SK-N-SH (cell line): ENCODE measurements at regions not wholly inside any gene's neighbourhood (a gene's known extent, or its start where the extent isn't known, plus 50 kb on each side); places are given as distances from the start of the nearest gene placed in this dataset.

ENCODE experiments used
- CTCF ChIA-PET: fragments of 300-600, 350-600 bp; formaldehyde crosslinking; extraction: SDS; loops from one replicate; lab custom pipeline; 2021; lab: Yijun Ruan, JAX
- POLR2A ChIA-PET: fragments of 350-600 bp; sonication (Branson Sonifier 250); formaldehyde crosslinking; extraction: SDS; loops from one replicate; lab custom pipeline; 2020; ENCODE audit warnings: antibody characterized with exemption, inconsistent platforms; lab: Yijun Ruan, JAX
- DNase-seq: peaks from one replicate; pipeline ENCODE4 v3.0.0; 2012
- H2AFZ ChIP-seq: fragments of 200-600 bp; sonication (generic); 2 replicates; pipeline ENCODE4 v1.8.1; 2016; ENCODE audit warnings: antibody characterized with exemption, mild to moderate bottlenecking, low read depth
- H3F3A ChIP-seq: fragments of 200-600 bp; sonication (generic); replicated peaks from 2 replicates; pipeline ENCODE3; 2016; ENCODE audit warnings: antibody characterized with exemption, mild to moderate bottlenecking; ENCODE audit not compliant: insufficient read depth
- H3K27ac ChIP-seq, 2 experiments: fragments of 200-500 bp in 1 of 2; fragments of 200-600 bp in 1 of 2; sonication (Bioruptor generic) in 1 of 2; sonication (generic), shearing (Covaris generic) in 1 of 2; 2 replicates each; pipeline versions ENCODE4 v1.5.1 to v1.6.1; 2014 to 2016; ENCODE audit warnings: low read depth in 2 of 2, inconsistent platforms in 1 of 2, low read length in 1 of 2, mild to moderate bottlenecking in 1 of 2, mixed read lengths in 1 of 2
- H3K27me3 ChIP-seq: fragments of 200-600 bp; sonication (generic), shearing (Covaris generic); 2 replicates; pipeline ENCODE4 v1.6.1; 2016; ENCODE audit warnings: mixed run types; ENCODE audit not compliant: insufficient read depth
- H3K36me3 ChIP-seq, 2 experiments: fragments of 200-500 bp in 1 of 2; fragments of 200-600 bp in 1 of 2; sonication (Bioruptor generic) in 1 of 2; sonication (generic) in 1 of 2; replicated peaks in 1 of 2; 2 replicates each; pipeline versions ENCODE3 to v1.5.1; 2014 to 2016; ENCODE audit warnings: low read length in 1 of 2, mild to moderate bottlenecking in 1 of 2; ENCODE audit not compliant: insufficient read depth in 2 of 2, control insufficient read depth in 1 of 2
- H3K4me1 ChIP-seq, 2 experiments: fragments of 200-500 bp in 1 of 2; fragments of 200-600 bp in 1 of 2; sonication (Bioruptor generic) in 1 of 2; sonication (generic), shearing (Covaris generic) in 1 of 2; 2 replicates each; pipeline versions ENCODE4 v1.5.1 to v1.6.1; 2014 to 2016; ENCODE audit warnings: low read depth in 1 of 2, low read length in 1 of 2, mixed run types in 1 of 2; ENCODE audit not compliant: insufficient read depth in 2 of 2, control insufficient read depth in 1 of 2
- H3K4me2 ChIP-seq: fragments of 200-600 bp; sonication (generic), shearing (Covaris generic); 2 replicates; pipeline ENCODE4 v1.6.1; 2017; ENCODE audit warnings: mixed run types
- H3K4me3 ChIP-seq, 2 experiments: fragments of 200-500 bp in 1 of 2; fragments of 200-600 bp in 1 of 2; sonication (Bioruptor generic) in 1 of 2; sonication (generic), shearing (Covaris generic) in 1 of 2; 2 replicates each; pipeline versions ENCODE4 v1.5.1 to v1.8.1; 2014 to 2016; ENCODE audit warnings: low read depth in 2 of 2, inconsistent platforms in 1 of 2, low read length in 1 of 2, mild to moderate bottlenecking in 1 of 2, mixed read lengths in 1 of 2, moderate library complexity in 1 of 2
- H3K79me2 ChIP-seq: fragments of 200-600 bp; sonication (generic); 2 replicates; pipeline ENCODE4 v1.8.1; 2017; ENCODE audit warnings: mild to moderate bottlenecking; ENCODE audit not compliant: insufficient read depth
- H3K9ac ChIP-seq: fragments of 200-600 bp; sonication (generic); 2 replicates; pipeline ENCODE4 v1.6.1; 2017; ENCODE audit warnings: mixed run types
- H3K9me2 ChIP-seq: fragments of 200-600 bp; sonication (generic); 2 replicates; pipeline ENCODE4 v1.6.1; 2017; ENCODE audit warnings: mixed run types
- H3K9me3 ChIP-seq: fragments of 200-600 bp; sonication (generic); 2 replicates; pipeline ENCODE4 v1.6.1; 2017; ENCODE audit warnings: mixed run types, mild to moderate bottlenecking, moderate library complexity
- H4K20me1 ChIP-seq: fragments of 200-600 bp; sonication (generic); 2 replicates; pipeline ENCODE4 v1.6.1; 2017; ENCODE audit warnings: mild to moderate bottlenecking, mixed run types; ENCODE audit not compliant: insufficient read depth
- CHD2 ChIP-seq: fragments of 150-350 bp; IDR thresholded peaks from 2 replicates; pipeline ENCODE4 v1.6.1; 2018; ENCODE audit warnings: low read length; ENCODE audit not compliant: partially characterized antibody
- EP300 ChIP-seq, 2 experiments: IDR thresholded peaks; 2 replicates each; pipeline versions ENCODE4 v1.4.0 to v1.6.1; 2012; ENCODE audit warnings: borderline replicate concordance in 1 of 2, low read depth in 1 of 2, low read length in 1 of 2
- EZH2phosphoT487 ChIP-seq: fragments of 200-600 bp; sonication (generic); IDR thresholded peaks from 2 replicates; pipeline ENCODE4 v1.6.1; 2017; ENCODE audit warnings: low read depth, mixed run types, mild to moderate bottlenecking, antibody characterized with exemption, moderate library complexity, borderline replicate concordance
- FOXJ3 ChIP-seq: sonication (generic); formaldehyde crosslinking; IDR thresholded peaks from 2 replicates; pipeline ENCODE4 v1.5.1; 2020; ENCODE audit warnings: mild to moderate bottlenecking, missing genetic modification reagents
- FOXM1 ChIP-seq: IDR thresholded peaks from 2 replicates; pipeline ENCODE4 v1.4.0; 2012; ENCODE audit warnings: low read depth, mild to moderate bottlenecking
- JUND ChIP-seq: IDR thresholded peaks from 2 replicates; pipeline ENCODE4 v1.4.0; 2012
- MXI1 ChIP-seq: IDR thresholded peaks from 2 replicates; pipeline ENCODE4 v1.6.1; 2012; ENCODE audit warnings: mild to moderate bottlenecking, low read depth, low read length, improper control_type of control experiment
- PBX3 ChIP-seq: IDR thresholded peaks from 2 replicates; pipeline ENCODE4; 2012
- RFX5 ChIP-seq: IDR thresholded peaks from 2 replicates; pipeline ENCODE4 v1.6.1; 2012; ENCODE audit warnings: mild to moderate bottlenecking, improper control_type of control experiment, low read length
- SIN3A ChIP-seq: IDR thresholded peaks from 2 replicates; pipeline ENCODE4 v1.6.1; 2012; ENCODE audit warnings: low read depth, mild to moderate bottlenecking, low read length, moderate library complexity, borderline replicate concordance
- TAF1 ChIP-seq: IDR thresholded peaks from 2 replicates; pipeline ENCODE4 v1.6.1; 2012; ENCODE audit warnings: low read depth, mild to moderate bottlenecking, low read length, moderate library complexity, borderline replicate concordance
- TCF12 ChIP-seq: IDR thresholded peaks from 2 replicates; pipeline ENCODE4 v1.4.0; 2012
- USF1 ChIP-seq: IDR thresholded peaks from 2 replicates; pipeline ENCODE4 v1.4.0; 2012; ENCODE audit warnings: low read depth, borderline replicate concordance
- USF2 ChIP-seq: fragments of 150-350 bp; IDR thresholded peaks from 2 replicates; pipeline ENCODE4 v1.6.1; 2017; ENCODE audit warnings: antibody characterized with exemption, low read length, low read depth, borderline replicate concordance
- YY1 ChIP-seq: IDR thresholded peaks from 2 replicates; pipeline ENCODE4 v1.4.0; 2012; ENCODE audit warnings: low read depth, mild to moderate bottlenecking
- ZBTB33 ChIP-seq: IDR thresholded peaks from 2 replicates; pipeline ENCODE4 v1.4.0; 2012; ENCODE audit warnings: low read depth, borderline replicate concordance
- WGBS: methylation state at CpG from one replicate; pipeline ENCODE4 v1.1.6; 2017; ENCODE audit warnings: low lambda C conversion rate; 5-methylcytosine and 5-hydroxymethylcytosine counted together

- no peak for TF ChIP-seq EP300 (IDR thresholded peaks at IDR 0.05; ENCODE audit: borderline replicate concordance in 1 of 2, low read depth in 1 of 2, low read length in 1 of 2)
- no peak for TF ChIP-seq EZH2phosphoT487
- TF ChIP-seq FOXM1: no peak
- no peak for TF ChIP-seq YY1
- TF ChIP-seq TAF1: no peak
- no peak for TF ChIP-seq MXI1
- no peak for TF ChIP-seq SIN3A
- TF ChIP-seq TCF12: no peak
- TF ChIP-seq USF2: no peak
- no peak for TF ChIP-seq JUND
- no peak for TF ChIP-seq USF1
- TF ChIP-seq FOXJ3 (CRISPR knock-in tag): no peak
- no peak for TF ChIP-seq PBX3
- TF ChIP-seq ZBTB33: no peak
- no peak for TF ChIP-seq RFX5
- TF ChIP-seq CHD2: no peak
- peaks cover 10% of the 10 kb centered on the region for H3F3A ChIP-seq
- H3K27ac ChIP-seq: no peak overlapping the region
- H3K9me2 ChIP-seq: no peaks in the 10 kb centered on the region
- H2AFZ ChIP-seq: no peak overlapping the region
- POLR2A ChIA-PET: no interaction called here
- no peak overlapping the region for H3K4me3 ChIP-seq
- H3K4me2 ChIP-seq: no peak overlapping the region
- H3K79me2 ChIP-seq: no peaks in the 10 kb centered on the region
- peaks cover 0 to 8% of the 10 kb centered on the region in 2 experiments; a peak in 2 of 4 replicates for H3K4me1 ChIP-seq
- H3K27me3 ChIP-seq: no peaks in the 10 kb centered on the region
- CTCF ChIA-PET: interaction anchor here (0.9 to 9.3 kb wide), 11 partner anchors 8 to 387 kb away, joined by 3 to 273 read pairs (median 4); no protein-coding TSS in a partner anchor
- no peaks in the 10 kb centered on the region for H3K9me3 ChIP-seq
- 63% methylated on average over 10 of the region's 10 CpGs for WGBS
- no peaks in the 10 kb centered on the region for H4K20me1 ChIP-seq
- H3K9ac ChIP-seq: no peak overlapping the region
- H3K36me3 ChIP-seq: no peaks in the 10 kb centered on the region
- DNase-seq: no peak
These were observed 184.1 kb downstream of the USP12 start for GRCh38 chr13:26987486-26988013.
